Gastrocnemius medialis (tissue), 4 donors: ENCODE measurements at regions not wholly inside any gene's neighbourhood (a gene's known extent, or its start where the extent isn't known, plus 50 kb on each side); places are given as distances from the start of the nearest gene placed in this dataset.

Experiments used
- ATAC-seq, 2 donors: fragments of 150-250 bp; one replicate each; pipeline ENCODE4 v1.9.1; 2016
- DNase-seq, 2 donors: peaks; one replicate each; pipeline ENCODE4 v3.0.0-alpha.2; 2019
- H3K27ac ChIP-seq, 4 donors: fragments of 200-600 bp; sonication (generic); 1 replicate in 1 of 4; 2 replicates in 3 of 4; pipeline ENCODE4 v1.5.1; 2016 to 2018; ENCODE audit warnings: mild to moderate bottlenecking in 2 of 4, moderate library complexity in 1 of 4
- H3K27me3 ChIP-seq, 3 donors: fragments of 200-600 bp; sonication (generic) in 2 of 3; 1 replicate in 1 of 3; 2 replicates in 2 of 3; pipeline versions ENCODE4 v1.5.1 to v1.6.0; 2016 to 2019; ENCODE audit warnings: mild to moderate bottlenecking in 1 of 3, moderate library complexity in 1 of 3
- H3K36me3 ChIP-seq, 2 donors: fragments of 200-600 bp; sonication (generic) in 1 of 2; one replicate each; pipeline ENCODE4 v1.5.1; 2017 to 2018
- H3K4me1 ChIP-seq, 2 donors: fragments of 200-600 bp; sonication (generic) in 1 of 2; one replicate each; pipeline ENCODE4 v1.5.1; 2016 to 2017; ENCODE audit warnings: mild to moderate bottlenecking in 2 of 2
- H3K4me3 ChIP-seq, 4 donors: fragments of 200-600 bp; sonication (generic) in 3 of 4; 1 replicate in 1 of 4; 2 replicates in 3 of 4; pipeline ENCODE4 v1.5.1; 2016 to 2019; ENCODE audit warnings: mild to moderate bottlenecking in 2 of 4
- H3K9me3 ChIP-seq, 3 donors: fragments of 200-600 bp; sonication (generic) in 2 of 3; 1 replicate in 1 of 3; 2 replicates in 2 of 3; pipeline ENCODE4 v1.5.1; 2016 to 2019
- POLR2A ChIP-seq, 2 donors: fragments of 450-650 bp; IDR thresholded peaks; one replicate each; pipeline ENCODE4 v1.6.1; 2017; ENCODE audit warnings: antibody characterized with exemption in 2 of 2, mild to moderate bottlenecking in 2 of 2, moderate library complexity in 2 of 2
- in situ Hi-C, 4 donors: fragments of 200-750 bp; cut with MboI; loops; one replicate each; pipeline versions ENCODE4 v1.15.0 to v1.8.0; 2017; ENCODE audit warnings: low sequenced_read_pairs in 4 of 4
- intact Hi-C: fragments of 100-400 bp; cut with DNase I; formaldehyde crosslinking; loops from one replicate; pipeline ENCODE4 v1.15.1; 2023; ENCODE audit warnings: low total_unique reads
- TF ChIP-seq, protein P1 (sequence below), 5 experiments: fragments of 450-650 bp in 3 of 5; fragments of 200-600 bp in 2 of 5; sonication (generic) in 2 of 5; IDR thresholded peaks in 4 of 5; conservative IDR thresholded peaks in 1 of 5; 1 replicate in 4 of 5; 2 replicates in 1 of 5; pipeline ENCODE4 v1.5.1; 2016 to 2019; ENCODE audit warnings: antibody characterized with exemption in 5 of 5, mild to moderate bottlenecking in 3 of 5, moderate library complexity in 3 of 5

DNA sequence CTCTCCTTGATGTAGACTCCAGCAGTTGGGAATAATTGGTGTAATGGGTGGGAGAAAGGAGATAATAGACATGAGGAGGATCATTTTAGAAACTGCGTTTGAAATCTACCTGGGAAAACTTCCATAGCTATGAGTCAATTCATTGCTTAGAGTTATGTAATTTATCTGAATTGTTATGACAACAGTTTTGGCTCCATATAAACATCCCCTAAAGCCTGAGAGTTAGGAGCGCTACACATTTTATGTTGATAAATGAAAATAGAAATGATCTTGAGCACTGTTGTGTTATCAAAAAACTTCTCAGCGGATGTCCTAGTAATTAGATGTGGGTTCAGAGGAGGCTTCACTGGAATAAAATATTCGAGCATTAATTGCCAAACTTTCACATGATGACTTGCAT lies 573.4 kb downstream of the TSN start:
- H3K4me1 ChIP-seq = no peaks in the 10 kb centered on the region
- H3K9me3 ChIP-seq = no peaks in the 10 kb centered on the region
- ATAC-seq (no peak), DNase-seq (no peak)
- TF ChIP-seq, protein P1, sequence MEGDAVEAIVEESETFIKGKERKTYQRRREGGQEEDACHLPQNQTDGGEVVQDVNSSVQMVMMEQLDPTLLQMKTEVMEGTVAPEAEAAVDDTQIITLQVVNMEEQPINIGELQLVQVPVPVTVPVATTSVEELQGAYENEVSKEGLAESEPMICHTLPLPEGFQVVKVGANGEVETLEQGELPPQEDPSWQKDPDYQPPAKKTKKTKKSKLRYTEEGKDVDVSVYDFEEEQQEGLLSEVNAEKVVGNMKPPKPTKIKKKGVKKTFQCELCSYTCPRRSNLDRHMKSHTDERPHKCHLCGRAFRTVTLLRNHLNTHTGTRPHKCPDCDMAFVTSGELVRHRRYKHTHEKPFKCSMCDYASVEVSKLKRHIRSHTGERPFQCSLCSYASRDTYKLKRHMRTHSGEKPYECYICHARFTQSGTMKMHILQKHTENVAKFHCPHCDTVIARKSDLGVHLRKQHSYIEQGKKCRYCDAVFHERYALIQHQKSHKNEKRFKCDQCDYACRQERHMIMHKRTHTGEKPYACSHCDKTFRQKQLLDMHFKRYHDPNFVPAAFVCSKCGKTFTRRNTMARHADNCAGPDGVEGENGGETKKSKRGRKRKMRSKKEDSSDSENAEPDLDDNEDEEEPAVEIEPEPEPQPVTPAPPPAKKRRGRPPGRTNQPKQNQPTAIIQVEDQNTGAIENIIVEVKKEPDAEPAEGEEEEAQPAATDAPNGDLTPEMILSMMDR (IDR thresholded peaks at IDR 0.05 in 4 of 5, conservative IDR thresholded peaks at IDR 0.05 in 1 of 5) = no peak
- H3K27ac ChIP-seq = no peak overlapping the region
- H3K27me3 ChIP-seq = no peaks in the 10 kb centered on the region
- no peak overlapping the region for H3K4me3 ChIP-seq
- in situ Hi-C loops (no loop called here), intact Hi-C loops (no loop called here)
- no peaks in the 10 kb centered on the region for H3K36me3 ChIP-seq

DNA sequence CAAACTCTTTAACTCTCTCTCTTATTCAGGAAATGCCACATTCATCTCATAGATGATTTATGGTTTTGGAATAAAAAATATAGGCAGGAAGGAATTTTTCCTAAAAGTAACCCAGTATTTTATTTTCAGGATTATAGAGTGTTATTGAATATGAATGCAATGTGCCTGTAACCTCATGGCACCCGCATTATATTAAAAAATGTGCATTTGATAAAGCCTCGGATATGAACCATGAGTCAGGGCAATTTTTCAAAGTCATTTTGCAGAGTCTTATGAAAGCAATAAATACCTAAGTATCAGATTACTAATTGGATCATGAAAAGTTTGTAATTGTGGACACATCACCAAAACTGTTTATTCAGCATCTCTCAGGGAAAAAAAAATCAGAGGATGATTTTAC lies 573.8 kb downstream of the TSN start:
- Histone ChIP-seq H3K27me3 (no peaks in the 10 kb centered on the region), H3K4me3 (no peak overlapping the region), H3K36me3 (no peaks in the 10 kb centered on the region), H3K27ac (no peak overlapping the region), H3K9me3 (no peaks in the 10 kb centered on the region), H3K4me1 (no peaks in the 10 kb centered on the region)
- in situ Hi-C loops = no loop called here
- intact Hi-C loops = no loop called here
- ATAC-seq = no peak
- TF ChIP-seq, protein P1 (IDR thresholded peaks at IDR 0.05 in 4 of 5, conservative IDR thresholded peaks at IDR 0.05 in 1 of 5) = no peak
- TF ChIP-seq POLR2A (IDR thresholded peaks at IDR 0.05) = no peak
- no peak for DNase-seq

GRCh38 chr2:122333932-122334331 lies 578.5 kb downstream of the TSN start:
- Histone ChIP-seq H3K27me3 (no peaks in the 10 kb centered on the region), H3K4me1 (no peaks in the 10 kb centered on the region), H3K4me3 (no peak overlapping the region), H3K27ac (no peak overlapping the region), H3K36me3 (no peaks in the 10 kb centered on the region), H3K9me3 (no peaks in the 10 kb centered on the region)
- intact Hi-C loops (no loop called here), in situ Hi-C loops (no loop called here)
- ATAC-seq = no peak
- no peak for TF ChIP-seq POLR2A (IDR thresholded peaks at IDR 0.05)
- TF ChIP-seq, protein P1 (IDR thresholded peaks at IDR 0.05 in 4 of 5, conservative IDR thresholded peaks at IDR 0.05 in 1 of 5) = no peak
- no peak for DNase-seq

DNA sequence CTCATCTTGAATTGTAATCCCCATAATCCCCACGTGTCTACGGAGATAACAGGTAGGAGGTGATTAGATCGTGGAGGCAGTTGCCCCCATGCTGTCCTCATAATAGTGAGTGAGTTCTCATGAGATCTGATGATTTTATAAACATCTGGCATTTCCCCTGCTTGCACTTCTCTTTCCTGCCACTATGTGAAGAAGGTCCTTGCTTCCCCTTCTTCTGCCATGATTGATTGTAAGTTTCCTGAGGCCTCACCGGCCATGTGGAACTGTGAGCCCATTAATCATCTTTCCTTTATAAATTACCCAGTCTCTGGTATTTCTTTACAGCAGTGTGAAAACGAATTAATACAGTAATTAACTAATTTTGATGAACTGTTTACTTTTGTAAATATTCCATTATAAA lies 582.5 kb downstream of the TSN start:
- in situ Hi-C loops = no loop called here
- no peak for ATAC-seq

GRCh38 chr2:122340246-122340645 lies 584.8 kb downstream of the TSN start:
- ATAC-seq (no peak), DNase-seq (no peak)
- no peak overlapping the region for H3K4me3 ChIP-seq
- no peak for TF ChIP-seq POLR2A (IDR thresholded peaks at IDR 0.05)
- TF ChIP-seq, protein P1 (IDR thresholded peaks at IDR 0.05 in 4 of 5, conservative IDR thresholded peaks at IDR 0.05 in 1 of 5) = no peak
- in situ Hi-C loops (no loop called here), intact Hi-C loops (no loop called here)
- no peaks in the 10 kb centered on the region for H3K36me3 ChIP-seq
- no peaks in the 10 kb centered on the region for H3K27me3 ChIP-seq
- H3K27ac ChIP-seq = no peak overlapping the region
- no peaks in the 10 kb centered on the region for H3K4me1 ChIP-seq
- H3K9me3 ChIP-seq = no peaks in the 10 kb centered on the region

More for the DNA sequence above, 582.5 kb downstream of the TSN start:
- no peak overlapping the region for H3K27ac ChIP-seq
- intact Hi-C loops = no loop called here
- no peaks in the 10 kb centered on the region for H3K36me3 ChIP-seq
- no peak overlapping the region for H3K4me3 ChIP-seq
- H3K4me1 ChIP-seq = no peaks in the 10 kb centered on the region
- no peak for TF ChIP-seq POLR2A (IDR thresholded peaks at IDR 0.05)
- TF ChIP-seq, protein P1 (IDR thresholded peaks at IDR 0.05 in 4 of 5, conservative IDR thresholded peaks at IDR 0.05 in 1 of 5) = no peak
- H3K9me3 ChIP-seq = no peaks in the 10 kb centered on the region
- H3K27me3 ChIP-seq = no peaks in the 10 kb centered on the region
- no peak for DNase-seq
